ENCODE measurements at regions not wholly inside any gene's neighbourhood (a gene's known extent, or its start where the extent isn't known, plus 50 kb on each side); places are given as distances from the start of the nearest gene placed in this dataset.

GRCh38 chr19:28296506-28296905 is 916.4 kb downstream of the UQCRFS1 start:
- no peak for TF ChIP-seq CTCF (tag by site-specific recombination; IDR thresholded peaks at IDR 0.05)
- TF ChIP-seq ZNF174 (tag by site-specific recombination; IDR thresholded peaks at IDR 0.05): no peak
- TF ChIP-seq REST (tag by site-specific recombination; IDR thresholded peaks at IDR 0.05): no peak
- no peak for TF ChIP-seq ZNF776 (tag by site-specific recombination; IDR thresholded peaks at IDR 0.05; ENCODE audit: borderline replicate concordance)
- no peak for TF ChIP-seq PBX3 (CRISPR knock-in tag; IDR thresholded peaks at IDR 0.05)
- no peak for TF ChIP-seq MYNN (tag by site-specific recombination; IDR thresholded peaks at IDR 0.05; ENCODE audit: borderline replicate concordance)
- no peak for TF ChIP-seq ZNF423 (tag by site-specific recombination; IDR thresholded peaks at IDR 0.05)
- no peak for TF ChIP-seq TSHZ1 (tag by site-specific recombination; IDR thresholded peaks at IDR 0.05; ENCODE audit: borderline replicate concordance)
- no peak for TF ChIP-seq ZNF23 (tag by site-specific recombination; IDR thresholded peaks at IDR 0.05; ENCODE audit: borderline replicate concordance)
- TF ChIP-seq ZNF580 (tag by site-specific recombination; IDR thresholded peaks at IDR 0.05): no peak
